ENCODE measurements at regions not wholly inside any gene's neighbourhood (a gene's known extent, or its start where the extent isn't known, plus 50 kb on each side); places are given as distances from the start of the nearest gene placed in this dataset.
"Not testable (repeated sequence)": the region's sequence is repeated elsewhere in the genome, so short reads cannot be mapped to it uniquely, and the experiment has no call there.

DNA sequence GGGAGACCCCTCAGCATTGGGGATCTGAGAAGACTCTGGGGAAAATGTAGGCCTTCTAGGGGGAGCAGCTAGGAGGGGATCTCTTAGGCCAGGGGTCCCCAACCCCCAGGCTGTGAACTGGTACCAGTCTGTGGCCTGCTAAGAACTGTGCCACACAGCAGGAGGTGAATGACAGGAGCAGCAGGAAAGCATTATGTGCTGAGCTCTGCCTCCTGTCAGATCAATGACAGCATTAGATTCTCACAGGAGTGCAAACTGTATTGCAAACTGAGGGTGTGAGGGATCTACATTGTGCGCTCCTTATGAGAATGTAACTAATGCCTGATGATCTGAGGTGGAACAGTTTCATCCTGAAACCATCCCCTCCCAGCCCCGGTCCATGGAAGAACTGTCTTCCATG, 127.3 kb downstream of the SCG2 start:
- no peak for DNase-seq

DNA sequence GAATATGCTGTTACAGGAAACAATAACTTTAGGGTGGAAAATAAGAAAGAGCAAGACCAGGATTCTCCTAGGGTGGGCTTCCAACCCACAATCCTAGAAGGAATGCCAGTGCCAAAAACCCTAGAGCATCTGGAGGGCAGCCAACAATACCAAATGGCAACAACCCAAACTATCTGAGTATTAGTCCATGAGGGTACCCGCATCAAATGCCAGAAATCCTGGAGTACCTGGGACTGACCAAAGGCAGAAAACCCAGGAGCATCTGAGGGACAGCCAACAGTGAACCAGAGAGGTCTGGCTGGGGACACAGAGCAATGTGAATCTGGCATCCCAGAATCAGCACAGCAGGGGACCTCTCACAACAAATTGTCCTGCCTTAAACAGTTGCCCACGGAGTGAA, 126.3 kb downstream of the SCG2 start:
- no peak for DNase-seq

DNA sequence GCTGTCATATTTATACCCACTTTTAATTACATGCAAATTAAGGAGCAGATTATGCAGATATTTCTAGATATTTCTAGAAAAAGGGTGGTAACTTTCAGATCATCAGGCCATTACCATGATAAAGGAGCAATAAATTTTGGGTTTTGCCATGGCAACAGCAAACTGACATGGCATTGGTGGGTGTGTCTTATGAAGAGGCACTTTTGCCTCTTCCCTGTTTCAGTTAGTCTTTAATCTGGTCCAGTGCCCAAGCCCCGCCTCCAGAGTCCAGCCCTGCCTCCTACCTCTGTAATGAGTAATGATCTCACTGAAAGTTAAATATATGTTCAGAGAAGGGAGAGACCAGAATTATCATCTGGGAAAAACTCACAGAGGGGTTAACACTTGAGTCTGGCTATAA, 124.8 kb downstream of the SCG2 start:
- DNase-seq: no peak

GRCh38 chr2:223481486-223481885, 120.7 kb downstream of the SCG2 start:
- DNase-seq: no peak

GRCh38 chr2:223486751-223487150, 115.4 kb downstream of the SCG2 start:
- DNase-seq: no peak

DNA sequence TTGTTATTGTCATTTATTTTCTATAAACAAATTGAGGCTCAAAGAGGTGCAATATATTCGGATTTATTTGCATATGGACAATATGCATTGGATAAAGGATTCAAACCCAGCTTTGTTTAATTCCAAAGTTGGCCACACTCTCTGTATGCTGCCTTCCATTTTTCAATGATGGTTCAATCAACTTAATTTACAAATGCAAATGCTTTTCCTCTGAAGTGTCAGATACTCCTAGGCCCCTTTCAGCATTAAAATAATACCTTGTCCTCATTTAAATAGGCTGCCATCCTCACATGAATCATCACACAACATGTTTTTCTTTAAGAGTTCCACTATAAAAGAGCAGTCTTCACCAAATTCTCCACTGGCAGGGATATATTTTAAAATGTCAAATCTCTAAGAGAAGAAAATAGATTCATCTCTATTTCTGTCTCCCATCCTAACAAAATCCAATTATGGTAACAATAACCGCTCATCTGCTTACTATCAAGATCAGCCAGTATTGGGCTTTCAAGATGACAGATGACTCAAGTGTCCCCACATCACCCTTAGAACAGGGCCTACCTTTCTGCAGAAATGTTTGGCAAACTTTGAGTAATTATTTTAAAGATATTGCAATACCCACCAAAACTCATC, 114.8 kb downstream of the SCG2 start:
- no peak for DNase-seq

DNA sequence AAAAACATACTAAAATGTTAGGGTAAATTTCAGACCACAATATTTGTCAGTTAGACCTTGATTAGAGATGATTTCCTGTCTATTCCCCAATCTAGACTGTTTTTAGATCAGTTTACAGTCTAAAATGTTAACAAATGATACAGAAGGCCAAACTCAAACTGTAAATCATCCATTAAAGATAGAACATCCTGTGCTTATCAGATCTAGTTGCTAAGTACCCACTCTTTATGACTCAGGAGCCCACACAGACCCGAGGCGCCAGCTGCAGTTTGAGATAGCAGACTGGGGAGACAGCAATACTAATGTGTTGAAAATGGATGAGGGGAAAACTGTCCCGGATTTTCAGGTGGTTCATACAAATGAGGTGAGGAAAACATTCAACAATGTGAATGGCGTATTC, 113.3 kb downstream of the SCG2 start:
- DNase-seq: no peak

DNA sequence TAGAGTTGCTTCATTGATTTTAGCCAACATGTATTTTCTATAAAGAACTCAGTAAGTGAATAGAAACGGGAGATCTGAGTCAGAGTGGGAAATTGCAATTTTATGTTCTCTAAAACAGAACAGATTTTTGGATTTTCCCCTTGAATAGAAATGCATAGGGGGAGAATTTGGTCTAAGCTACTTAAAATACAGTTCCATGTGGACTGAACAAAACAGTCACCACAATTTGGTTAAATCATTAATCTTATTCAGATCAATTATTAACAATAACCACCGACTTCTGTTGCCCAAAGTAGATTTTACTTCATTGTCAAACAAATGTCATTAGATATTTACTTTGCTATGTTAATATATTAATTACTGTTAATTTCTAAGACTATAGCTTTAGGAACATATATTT, 107.7 kb downstream of the SCG2 start:
- no peak for DNase-seq

DNA sequence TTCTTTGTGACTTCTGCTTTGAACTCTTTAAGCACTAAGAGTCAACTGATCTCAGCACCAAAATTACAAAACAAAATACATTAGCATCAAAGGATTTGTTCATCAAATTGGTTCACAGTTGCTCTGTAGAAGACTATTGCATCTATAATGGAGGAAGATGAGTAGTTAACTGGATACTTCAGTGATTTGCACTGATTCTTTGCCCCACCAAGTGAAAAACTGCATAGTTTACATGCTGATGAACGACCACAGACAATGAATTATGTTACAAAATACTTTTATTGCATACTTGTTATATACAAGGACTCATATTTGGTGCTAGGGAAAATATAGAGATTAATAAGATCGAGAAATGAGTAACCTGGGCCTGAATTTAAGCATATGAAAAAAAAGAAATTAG, 107.2 kb downstream of the SCG2 start:
- no peak for DNase-seq

DNA sequence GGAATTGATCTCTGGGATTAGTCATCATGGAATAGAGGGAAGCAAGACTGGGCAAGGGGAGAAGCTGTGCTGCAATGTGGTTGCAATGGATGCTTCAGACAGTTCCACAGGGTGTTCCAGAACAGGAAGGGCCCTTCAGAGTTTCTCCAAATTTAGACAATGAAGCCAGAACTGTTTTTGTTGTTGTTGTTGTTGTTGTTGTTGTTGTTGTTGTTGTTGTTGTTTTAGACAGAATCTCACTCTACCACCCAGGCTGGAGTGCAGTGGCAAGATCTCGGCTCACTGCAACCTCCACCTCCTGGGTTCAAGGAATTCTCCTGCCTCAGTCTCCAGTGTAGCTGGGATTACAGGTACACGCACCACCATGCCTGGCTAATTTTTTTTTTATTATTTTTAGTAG, 105.3 kb downstream of the SCG2 start:
- DNase-seq: not testable (repeated sequence)

DNA sequence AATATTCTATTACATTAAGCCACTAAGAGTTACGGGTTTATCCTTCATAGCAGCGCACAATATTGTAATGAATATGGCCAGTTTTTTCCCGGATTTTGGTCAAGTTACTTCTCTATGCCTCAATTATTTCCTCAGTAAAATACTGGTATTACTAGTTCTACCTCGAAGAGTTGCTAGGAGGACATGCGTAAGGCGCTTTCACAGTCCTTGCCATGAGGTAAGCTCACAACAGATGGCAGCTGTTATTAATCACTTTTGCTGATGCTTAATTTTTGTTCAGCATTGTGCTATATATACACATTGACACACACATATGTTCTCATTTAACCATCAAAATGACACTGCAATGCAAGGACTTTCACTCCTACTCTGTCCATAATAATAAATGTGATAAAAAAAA, 101.5 kb downstream of the SCG2 start:
- DNase-seq: no peak

DNA sequence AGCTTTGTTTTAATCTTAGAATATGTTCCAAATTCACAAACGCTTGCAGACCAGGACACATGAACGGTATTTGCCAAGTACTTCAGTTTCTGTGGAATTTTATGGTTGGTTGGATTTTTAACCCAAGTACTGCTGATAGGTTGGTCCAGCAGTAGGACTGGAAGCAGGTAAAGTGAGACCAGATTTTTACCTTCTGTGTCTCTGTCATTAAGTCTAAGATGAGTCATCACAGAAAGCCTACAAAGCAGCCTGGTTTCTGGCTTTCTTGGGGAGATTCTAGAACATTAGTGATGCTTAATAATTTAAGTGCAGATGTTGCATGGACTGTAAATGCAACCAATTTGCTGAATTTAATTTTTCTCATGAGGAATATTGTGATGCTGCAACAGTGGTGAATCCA, 100.5 kb downstream of the SCG2 start:
- no peak for DNase-seq

DNA sequence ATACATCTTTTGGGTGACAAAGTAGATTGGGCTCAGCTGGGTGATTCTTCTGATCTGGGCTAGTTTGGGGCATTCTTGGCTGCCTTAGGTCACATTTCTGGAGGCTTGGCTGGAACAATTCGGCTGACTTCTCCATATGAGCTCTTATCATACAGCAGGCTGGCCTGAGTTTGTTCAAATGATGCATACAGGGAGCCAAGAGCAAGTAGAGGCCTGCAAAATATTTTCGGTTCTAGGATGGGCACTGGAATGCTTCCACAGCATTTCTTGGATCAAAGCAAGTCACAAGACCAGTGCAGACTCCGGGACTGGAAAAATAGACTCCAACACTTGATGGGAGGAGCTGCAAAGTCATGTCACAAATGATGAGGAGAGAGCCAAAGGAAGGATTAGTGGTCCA, 98.4 kb downstream of the SCG2 start:
- DNase-seq: no peak

DNA sequence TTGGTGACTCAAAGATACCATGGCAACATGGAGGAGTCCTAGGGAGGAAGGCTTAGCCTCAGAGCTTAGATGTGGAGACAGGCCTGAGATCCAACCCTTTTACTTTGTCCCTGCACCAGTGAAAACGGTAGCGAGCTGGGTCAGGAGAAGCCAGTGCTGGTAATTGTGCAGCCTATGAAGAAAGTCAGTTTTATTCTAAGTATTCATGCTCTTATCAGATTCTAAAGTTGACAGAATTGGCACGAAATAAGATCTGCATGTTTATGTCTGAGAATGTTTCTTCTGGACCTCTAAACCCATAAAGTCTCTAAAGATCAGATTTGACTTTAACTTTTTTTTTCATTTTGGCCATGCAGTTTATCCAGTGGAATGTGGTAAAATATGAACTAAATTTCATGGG, 93.8 kb downstream of the SCG2 start:
- no peak for DNase-seq

DNA sequence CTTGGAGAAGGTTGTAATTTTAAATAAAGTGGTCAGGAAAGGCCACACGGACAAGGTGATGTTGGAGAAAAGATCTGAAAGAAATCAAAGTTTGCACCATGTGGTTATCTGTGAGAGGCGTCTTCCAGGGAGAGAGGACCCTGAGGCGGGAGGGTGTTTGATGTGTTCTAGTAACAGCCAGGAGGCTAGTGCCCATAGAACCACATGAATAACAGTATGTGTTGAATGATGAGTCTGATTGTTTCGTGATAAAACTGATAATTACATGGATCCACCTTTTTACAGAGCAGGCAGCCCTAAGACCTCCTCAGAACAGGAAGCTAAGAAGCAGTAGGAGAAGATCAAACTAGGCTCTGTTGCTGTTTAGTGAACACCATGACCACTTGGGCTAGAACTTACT, 91.4 kb downstream of the SCG2 start:
- DNase-seq: no peak

DNA sequence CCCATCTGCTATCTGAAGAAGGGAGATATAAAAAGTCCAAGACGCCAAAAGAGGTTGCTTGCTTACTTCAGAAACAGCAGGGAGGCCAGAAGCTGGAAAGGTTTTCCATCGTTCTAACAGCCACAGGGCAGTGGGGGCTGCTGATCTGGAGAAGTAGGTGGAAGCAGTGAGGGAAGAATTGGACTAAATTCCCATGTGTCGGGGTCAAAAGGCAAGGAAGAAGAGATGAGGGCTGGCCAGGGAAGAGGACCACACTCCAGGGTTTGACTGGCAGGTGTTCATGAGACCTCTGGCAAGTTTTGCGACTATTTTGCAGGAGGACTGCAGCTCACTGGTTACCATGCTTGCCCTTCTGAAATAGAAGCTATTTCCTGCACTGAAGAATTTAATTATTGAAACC, 91.0 kb downstream of the SCG2 start:
- no peak for DNase-seq

DNA sequence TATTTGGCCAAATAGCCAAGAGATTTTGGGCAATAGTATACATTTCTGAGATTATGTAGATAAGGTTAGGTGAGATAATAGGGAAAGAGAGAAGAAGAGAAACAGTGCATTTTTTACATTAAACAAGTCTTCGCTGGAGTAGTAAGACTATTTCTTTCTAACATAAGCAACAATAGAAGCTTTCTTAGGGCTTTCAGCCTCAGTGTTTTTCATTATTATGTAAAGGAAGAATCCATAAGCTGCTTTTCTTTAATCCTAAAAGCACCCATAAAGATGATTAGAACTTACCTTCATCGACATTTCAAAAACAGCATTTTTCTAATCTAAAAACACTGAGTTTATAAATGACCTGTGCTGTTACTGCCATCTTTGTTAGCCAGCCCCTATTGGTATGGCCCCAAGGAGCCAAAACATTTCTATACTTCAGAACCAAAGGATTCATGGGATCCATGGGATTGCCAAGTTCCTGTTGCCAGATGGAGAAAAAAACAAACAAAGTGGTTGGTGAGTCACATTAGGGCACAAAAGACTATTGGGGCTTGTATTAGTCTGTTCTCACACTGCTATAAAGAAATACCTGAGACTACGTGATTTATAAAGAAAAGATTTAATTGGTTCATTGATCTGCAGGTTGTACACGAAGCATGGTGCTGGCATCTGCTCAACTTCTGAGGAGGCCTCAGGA, 88.2 kb downstream of the SCG2 start:
- DNase-seq: no peak

DNA sequence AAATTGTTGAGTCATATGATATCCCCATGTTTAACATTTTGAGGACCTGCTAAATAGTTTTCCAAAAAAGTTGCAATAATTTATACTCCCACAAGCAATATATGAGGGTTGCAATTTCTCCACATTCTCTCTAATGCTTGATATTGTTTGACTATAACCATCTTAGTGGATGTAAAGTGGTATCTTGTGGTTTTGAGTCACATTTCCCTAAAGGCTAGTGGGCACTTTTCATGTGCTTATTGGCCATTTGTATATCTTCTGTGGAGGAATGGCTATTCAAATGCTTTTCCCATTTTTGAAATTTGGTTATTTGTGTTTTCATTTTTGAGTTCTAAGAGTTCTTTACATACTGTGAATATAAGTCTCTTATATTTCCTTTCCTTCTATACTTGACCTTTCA, 82.7 kb downstream of the SCG2 start:
- no peak for DNase-seq

- DNase-seq: no peak
These were observed 79.4 kb downstream of the SCG2 start for GRCh38 chr2:223522796-223523195.

- no peak for DNase-seq
These were observed 78.6 kb downstream of the SCG2 start for GRCh38 chr2:223523551-223524001.

DNA sequence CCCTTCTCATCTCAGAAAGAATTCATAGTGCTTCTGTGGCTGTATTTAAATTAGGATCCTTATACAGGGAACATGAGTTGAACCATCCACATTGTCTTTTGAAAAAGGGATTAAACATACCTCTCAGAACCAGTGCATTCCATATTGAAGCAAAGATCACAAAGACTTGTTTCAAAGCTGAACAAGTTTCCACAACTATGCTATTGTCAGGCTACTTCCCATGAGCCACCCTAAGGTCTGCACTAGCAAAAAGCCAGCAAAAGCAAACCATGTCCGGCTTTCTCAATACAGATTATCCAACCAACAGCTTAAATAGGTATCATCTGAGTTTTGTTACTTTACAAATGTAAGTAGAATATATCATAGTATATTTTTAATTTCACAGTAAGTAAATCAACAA, 78.1 kb downstream of the SCG2 start:
- no peak for DNase-seq

DNA sequence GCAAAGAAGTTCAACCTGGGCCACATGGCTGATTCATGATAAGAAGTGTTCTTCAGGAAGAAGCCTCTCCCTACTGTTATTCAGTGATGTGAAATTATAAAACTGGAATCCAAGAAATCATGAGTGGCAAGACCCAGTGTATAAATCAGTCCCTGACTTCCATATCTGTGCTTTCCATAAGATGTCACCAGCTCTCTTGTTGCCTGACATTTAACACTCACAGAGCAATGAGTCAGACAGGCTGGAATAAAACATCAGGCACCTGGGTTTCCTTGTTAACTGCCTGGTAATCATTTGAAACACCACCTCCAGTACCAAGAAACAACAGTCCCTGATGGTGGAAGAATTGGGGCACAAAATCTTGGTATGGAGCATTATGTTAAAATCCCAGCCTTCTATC, 76.1 kb downstream of the SCG2 start:
- no peak for DNase-seq

GRCh38 chr2:223528036-223528435, 74.1 kb downstream of the SCG2 start:
- DNase-seq: no peak

GRCh38 chr2:223529696-223530095, 72.5 kb downstream of the SCG2 start:
- no peak for DNase-seq

DNA sequence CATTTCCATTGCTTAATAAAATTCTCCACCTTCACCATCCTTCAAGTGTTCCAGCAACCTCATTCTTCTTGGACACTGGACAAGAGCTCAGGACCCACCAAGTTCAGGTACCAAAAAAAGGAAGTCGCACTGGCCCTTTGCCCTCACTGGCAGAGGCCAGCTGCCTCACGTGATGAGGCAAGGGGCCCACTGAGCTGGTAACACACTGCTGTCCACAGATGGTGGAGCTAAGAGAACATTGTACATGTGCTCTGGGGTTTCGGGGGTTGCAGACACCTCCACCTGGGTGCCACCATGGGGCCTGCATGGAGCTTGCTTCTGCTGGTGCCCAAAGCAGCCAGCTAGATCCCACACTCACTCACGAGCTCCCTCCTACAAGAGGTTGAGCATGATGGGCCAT, 71.3 kb downstream of the SCG2 start:
- DNase-seq: no peak
